Activated CD4-positive, alpha-beta T cell treated with anti-CD3 and anti-CD28 coated beads, Interleukin-2, Interleukin-6, amounts not matched to agents 100 ng/mL and 50 ng/mL, durations not matched to agents 16 hours and 8 hours (primary cell): ENCODE measurements at regions not wholly inside any gene's neighbourhood (a gene's known extent, or its start where the extent isn't known, plus 50 kb on each side); places are given as distances from the start of the nearest gene placed in this dataset.
"Not testable (repeated sequence)": the region's sequence is repeated elsewhere in the genome, so short reads cannot be mapped to it uniquely, and the experiment has no call there.

Source experiments
- DNase-seq: peaks from one replicate; pipeline ENCODE4 v3.0.0-alpha.2; 2020

GRCh38 chr5:117763271-117763670, 1188.6 kb upstream of the SEMA6A start:
- DNase-seq = no peak

GRCh38 chr5:117761186-117761585, 1186.6 kb upstream of the SEMA6A start:
- DNase-seq = no peak

- no peak for DNase-seq
These were observed 1185.4 kb upstream of the SEMA6A start for GRCh38 chr5:117759849-117760499.

GRCh38 chr5:117752403-117752802, 1177.8 kb upstream of the SEMA6A start:
- DNase-seq = no peak

- no peak for DNase-seq
These were observed 1173.7 kb upstream of the SEMA6A start for GRCh38 chr5:117748336-117748735.

GRCh38 chr5:117743337-117743736, 1168.7 kb upstream of the SEMA6A start:
- no peak for DNase-seq

GRCh38 chr5:117741655-117742206, 1167.1 kb upstream of the SEMA6A start:
- no peak for DNase-seq

GRCh38 chr5:117740268-117740667, 1165.6 kb upstream of the SEMA6A start:
- no peak for DNase-seq

- DNase-seq = no peak
These were observed 1163.9 kb upstream of the SEMA6A start for GRCh38 chr5:117738571-117738970.

GRCh38 chr5:117736698-117737097, 1162.1 kb upstream of the SEMA6A start:
- no peak for DNase-seq

GRCh38 chr5:117734056-117734455, 1159.4 kb upstream of the SEMA6A start:
- DNase-seq = no peak

GRCh38 chr5:117733051-117733450, 1158.4 kb upstream of the SEMA6A start:
- no peak for DNase-seq

GRCh38 chr5:117732264-117732663, 1157.6 kb upstream of the SEMA6A start:
- DNase-seq = no peak

- DNase-seq = no peak
These were observed 1156.8 kb upstream of the SEMA6A start for GRCh38 chr5:117731446-117731845.

- DNase-seq = not testable (repeated sequence)
These were observed 1146.2 kb upstream of the SEMA6A start for GRCh38 chr5:117720784-117721183.

- no peak for DNase-seq
These were observed 1144.8 kb upstream of the SEMA6A start for GRCh38 chr5:117719413-117719812.

- DNase-seq = no peak
These were observed 1139.1 kb upstream of the SEMA6A start for GRCh38 chr5:117713585-117714198.

GRCh38 chr5:117701062-117701461, 1126.4 kb upstream of the SEMA6A start:
- no peak for DNase-seq

GRCh38 chr5:117692606-117693005, 1118.0 kb upstream of the SEMA6A start:
- no peak for DNase-seq

- no peak for DNase-seq
These were observed 1116.7 kb upstream of the SEMA6A start for GRCh38 chr5:117691081-117691870.

- DNase-seq = no peak
These were observed 1116.0 kb upstream of the SEMA6A start for GRCh38 chr5:117690612-117691011.

GRCh38 chr5:117686926-117687325, 1112.3 kb upstream of the SEMA6A start:
- DNase-seq = no peak

- no peak for DNase-seq
These were observed 1107.8 kb upstream of the SEMA6A start for GRCh38 chr5:117682416-117682815.
